ENCODE measurements at regions not wholly inside any gene's neighbourhood (a gene's known extent, or its start where the extent isn't known, plus 50 kb on each side); places are given as distances from the start of the nearest gene placed in this dataset.
"Not testable (repeated sequence)": the region's sequence is repeated elsewhere in the genome, so short reads cannot be mapped to it uniquely, and the experiment has no call there.

DNA sequence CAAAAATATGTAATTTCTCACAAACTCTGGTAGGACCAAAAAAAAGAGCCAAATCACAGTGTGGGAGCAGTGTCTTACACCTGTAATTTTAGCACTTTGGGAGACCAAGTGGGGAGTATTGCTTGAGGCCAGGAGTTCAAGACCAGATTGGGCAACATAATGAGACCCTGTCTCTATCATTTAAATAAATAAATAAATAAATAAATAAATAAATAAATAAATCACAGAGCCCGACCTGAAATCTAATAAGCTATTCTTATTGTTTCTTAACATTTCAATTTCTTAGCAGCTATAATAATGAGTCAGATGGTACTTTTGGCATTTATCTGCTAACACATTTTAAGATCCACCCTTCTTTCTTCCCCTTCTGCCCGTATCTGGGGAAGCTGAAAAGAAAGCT, 1229.6 kb downstream of the SUCLG1 start:
- DNase-seq: no peak

DNA sequence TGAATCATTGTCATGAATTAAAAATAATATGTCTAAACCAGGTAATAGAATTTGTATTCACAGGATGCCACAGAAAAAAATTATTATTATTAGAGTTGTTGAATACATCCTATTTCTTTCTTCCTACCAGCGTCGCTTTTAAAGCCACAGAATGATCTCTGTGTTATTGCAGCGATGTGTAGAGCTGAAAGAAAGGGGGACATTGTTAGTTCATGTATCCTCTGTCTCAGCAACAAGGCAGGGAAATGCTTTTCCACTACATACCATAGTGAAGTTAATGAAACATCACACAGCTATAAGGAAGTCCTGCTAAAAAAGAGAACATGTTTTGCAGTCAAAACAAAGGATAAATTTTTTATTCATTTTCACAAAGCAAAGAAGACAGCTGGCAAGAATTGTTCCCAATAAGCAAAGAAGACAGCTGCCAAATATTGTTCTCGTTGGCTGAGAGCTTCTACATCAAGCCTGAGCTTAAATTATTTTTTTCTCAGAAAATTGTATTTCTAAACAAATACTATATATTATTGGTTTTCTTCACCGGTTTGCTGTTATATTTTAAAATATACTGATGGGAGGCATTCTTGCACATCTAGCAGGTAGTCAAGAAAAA, 1234.4 kb downstream of the SUCLG1 start:
- DNase-seq: no peak

DNA sequence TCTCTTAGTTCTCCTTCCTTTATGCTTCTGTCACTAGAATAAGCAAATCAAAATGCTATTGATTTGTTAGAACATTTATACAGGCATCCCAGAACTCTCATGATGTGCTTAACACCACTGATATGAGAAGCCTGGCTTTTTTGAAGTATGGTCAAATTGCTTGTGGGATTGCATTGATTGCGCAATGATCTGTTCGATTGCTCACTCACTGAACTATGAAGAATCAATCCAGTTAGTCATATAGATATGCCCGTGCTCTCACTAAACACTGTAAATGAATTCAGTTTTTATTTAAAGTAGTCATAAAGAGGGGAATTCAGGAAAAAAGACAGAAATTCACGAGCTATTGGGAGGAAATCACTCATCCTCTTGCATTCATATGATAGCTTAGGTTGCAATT, 1237.8 kb downstream of the SUCLG1 start:
- no peak for DNase-seq

DNA sequence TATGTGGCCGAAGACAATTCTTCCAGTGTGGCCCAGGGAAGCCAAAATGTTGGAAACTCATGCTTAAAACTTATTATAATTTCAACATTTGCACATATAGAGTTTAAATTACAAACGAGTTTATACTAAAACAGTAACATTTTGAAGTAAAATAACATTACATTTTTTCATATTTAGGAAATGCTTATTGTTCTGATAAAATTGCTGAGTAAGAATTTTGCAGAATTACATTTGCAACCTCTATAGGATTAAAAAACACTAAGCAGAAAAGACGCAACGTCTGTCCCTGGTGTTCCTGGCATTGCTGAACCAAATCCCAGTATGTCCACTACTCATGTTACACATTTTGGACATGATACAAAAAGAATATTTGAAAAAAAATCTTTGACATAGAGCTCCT, 1241.2 kb downstream of the SUCLG1 start:
- DNase-seq: no peak

GRCh38 chr2:83196225-83196624, 1262.9 kb downstream of the SUCLG1 start:
- peak in 1 of 2 experiments; percentile 28 for DNase-seq

- DNase-seq: no peak
These were observed 1267.8 kb downstream of the SUCLG1 start for GRCh38 chr2:83191316-83191715.

GRCh38 chr2:83186105-83186760, 1272.8 kb downstream of the SUCLG1 start:
- no peak for DNase-seq

DNA sequence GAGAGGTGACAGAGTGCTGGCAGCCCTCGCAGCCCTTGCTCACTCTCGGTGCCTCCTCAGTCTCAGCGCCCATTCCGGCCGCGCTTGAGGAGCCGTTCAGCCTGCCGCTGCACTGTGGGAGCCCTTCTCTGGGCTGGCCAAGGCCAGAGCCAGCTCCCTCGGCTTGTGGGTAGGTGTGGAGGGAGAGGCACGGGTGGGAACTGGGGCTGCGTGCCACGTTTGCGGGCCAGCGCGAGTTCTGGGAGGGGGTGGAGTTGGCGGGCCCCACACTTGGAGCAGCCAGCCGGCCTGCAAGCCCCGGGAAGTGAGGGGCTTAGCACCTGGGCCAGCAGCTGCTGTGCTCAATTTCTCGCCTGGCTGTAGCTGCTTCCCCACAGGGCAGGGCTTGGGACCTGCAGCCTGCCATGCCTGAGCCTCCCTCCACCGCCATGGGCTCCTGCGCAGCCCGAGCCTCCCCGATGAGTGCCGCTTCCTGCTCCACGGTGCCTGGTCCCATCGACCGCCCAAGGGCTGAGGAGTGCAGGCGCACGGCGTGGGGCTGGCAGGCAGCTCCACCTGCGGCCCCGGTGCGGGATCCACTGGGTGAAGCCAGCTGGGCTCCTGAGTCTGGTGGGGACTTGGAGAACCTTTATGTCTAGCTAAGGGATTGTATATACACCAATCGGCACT, 1278.1 kb downstream of the SUCLG1 start:
- DNase-seq: not testable (repeated sequence)

DNA sequence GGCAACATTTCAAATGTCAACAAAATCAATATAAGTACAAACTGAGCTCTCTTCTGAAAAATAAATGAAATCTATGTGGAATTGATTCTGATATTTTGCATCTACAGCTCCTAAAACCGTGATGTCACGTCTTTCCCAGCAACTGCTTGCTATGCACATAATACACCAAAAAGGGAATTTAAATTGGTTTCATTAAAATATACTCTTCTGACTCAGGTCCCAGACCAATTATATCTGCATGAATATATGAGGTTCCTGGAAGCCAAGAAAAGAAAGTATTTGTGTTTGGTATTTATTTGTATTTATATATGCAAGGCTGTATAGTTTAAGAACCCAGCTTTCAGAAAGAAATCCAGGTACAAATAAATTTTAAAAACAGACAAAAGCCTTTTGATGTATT, 1282.5 kb downstream of the SUCLG1 start:
- no peak for DNase-seq

DNA sequence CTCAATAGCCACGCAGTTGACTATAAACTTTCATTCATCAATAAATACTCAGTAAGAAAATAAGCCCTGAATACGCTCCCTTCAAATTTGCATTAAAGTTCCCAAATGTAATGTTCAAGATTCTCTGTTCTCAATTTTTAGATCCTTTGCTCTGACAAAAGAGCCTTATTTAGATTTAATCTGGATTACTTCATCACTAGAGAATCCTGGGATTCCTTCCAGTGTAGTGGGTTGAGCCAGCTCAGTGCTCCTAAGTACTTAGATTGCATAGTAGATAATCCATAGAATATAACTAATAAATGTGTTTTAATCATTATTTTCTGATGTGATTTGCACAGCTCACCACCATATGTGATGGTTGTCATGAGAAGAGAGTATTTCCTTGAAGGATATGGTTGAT, 1286.2 kb downstream of the SUCLG1 start:
- DNase-seq: no peak

DNA sequence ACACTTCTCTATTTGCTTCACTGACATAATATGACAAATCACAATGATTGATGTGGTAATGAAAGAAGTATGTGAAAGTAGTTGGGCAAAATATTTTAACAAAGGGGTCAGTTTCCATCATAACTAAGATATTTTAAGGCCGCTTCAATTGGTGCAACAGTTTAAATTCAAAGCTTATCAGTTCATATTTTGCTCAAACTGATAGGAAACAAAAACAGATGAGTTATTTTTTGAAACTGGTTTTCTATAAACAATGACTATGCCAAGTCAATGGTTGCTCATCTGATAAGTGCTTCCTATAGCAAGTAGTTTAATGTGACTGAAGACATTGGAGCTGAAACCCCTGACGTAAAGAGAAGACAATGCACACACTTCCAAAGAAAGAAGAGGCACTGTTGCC, 1290.7 kb downstream of the SUCLG1 start:
- DNase-seq: no peak

DNA sequence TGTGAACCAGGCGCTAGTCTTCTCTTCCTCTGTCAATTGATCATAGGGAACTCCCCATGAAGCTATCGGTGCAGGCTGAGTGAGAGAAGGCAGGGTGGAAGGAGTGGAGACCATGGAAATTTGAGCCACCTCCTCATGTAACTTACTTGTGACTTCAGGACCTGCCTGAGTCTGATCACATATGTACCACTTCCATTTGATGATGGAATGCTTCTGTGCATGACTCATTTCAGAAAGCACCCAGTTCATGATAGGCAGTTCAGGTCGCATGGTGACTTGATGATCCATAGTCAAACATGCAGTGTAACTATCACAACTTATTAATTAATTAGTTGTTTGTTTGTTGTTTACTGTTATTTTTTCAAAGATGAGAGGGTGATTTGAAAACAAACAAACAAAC, 1296.7 kb downstream of the SUCLG1 start:
- no peak for DNase-seq

- DNase-seq: no peak
These were observed 1298.5 kb downstream of the SUCLG1 start for GRCh38 chr2:83160571-83160970.

DNA sequence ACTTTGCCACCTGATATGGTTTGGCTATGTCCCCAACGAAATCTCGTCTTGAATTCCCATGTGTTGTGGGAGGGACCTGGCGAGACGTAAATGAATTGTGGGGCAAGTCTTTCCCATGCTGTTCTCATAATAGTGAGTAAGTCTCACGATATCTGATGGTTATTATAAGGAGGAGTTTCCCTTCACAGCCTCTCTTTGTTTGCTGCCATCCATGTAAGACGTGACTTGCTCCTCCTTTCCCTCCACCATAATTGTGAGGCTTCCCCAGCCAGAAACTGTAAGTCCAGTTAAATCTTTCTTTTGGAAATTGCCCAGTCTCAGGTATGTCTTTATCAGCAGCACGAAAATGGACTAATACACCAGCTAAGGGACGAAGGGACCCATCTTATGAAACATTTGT, 1303.3 kb downstream of the SUCLG1 start:
- no peak for DNase-seq

DNA sequence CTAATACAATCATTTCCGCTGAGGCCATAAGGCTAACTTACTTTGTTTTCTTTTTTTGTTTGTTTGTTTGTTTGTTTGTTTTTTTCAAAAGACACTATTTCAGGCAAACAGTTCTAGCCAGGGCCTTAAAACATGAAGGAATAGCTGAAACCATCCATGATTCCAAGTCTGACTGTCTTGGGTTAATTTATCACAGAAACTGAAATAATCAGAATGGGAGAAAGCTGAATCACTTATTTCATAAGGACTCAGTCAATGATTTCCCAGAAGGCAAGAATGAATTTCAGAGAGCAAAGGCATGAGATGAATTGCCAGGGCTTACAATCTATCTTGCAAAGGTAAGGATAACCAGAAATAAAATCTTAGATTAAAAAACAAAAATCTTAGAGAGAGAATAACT, 1315.1 kb downstream of the SUCLG1 start:
- DNase-seq: no peak

GRCh38 chr2:83142934-83143333, 1316.1 kb downstream of the SUCLG1 start:
- no peak for DNase-seq

- DNase-seq: no peak
These were observed 1343.5 kb downstream of the SUCLG1 start for GRCh38 chr2:83115606-83116005.

DNA sequence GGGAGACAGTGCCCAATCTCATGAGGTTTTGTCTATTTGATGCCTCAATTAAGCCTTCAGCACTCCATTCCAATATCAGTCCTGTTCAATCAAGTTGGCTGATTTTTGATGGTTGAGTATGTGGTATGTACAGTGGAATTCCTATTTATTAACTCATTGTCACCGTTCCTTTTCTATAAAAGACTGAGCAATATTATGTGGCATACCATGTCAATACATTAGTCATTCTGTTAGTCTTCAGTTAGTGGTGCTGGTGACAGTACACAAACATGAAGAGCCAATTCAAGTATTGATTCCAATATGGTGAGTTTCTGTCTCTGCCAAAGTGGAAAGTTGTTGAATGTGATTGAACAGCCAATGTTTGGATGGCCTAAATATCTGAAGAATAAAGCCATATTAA, 1343.9 kb downstream of the SUCLG1 start:
- DNase-seq: no peak

GRCh38 chr2:83113953-83114352, 1345.1 kb downstream of the SUCLG1 start:
- DNase-seq: no peak

DNA sequence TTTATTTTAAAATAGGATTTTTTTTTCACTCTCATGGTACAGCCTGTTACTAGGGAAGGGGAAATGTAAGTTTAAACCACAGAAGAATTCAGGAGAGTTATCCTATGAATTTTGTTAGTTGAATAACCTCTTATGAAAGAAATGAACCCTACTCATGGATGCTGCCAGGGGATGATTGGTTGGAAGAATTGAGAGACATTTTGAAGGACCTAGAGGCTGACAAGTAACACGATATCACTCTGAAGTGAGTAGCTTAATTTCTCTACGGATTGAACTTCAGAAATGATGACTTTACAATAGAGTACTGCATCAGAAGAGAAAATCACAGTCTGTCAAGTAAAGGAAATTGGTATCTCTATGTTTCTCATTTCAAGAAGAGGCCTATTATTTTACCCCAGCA, 1346.2 kb downstream of the SUCLG1 start:
- peak in 1 of 2 experiments; percentile 15 for DNase-seq

DNA sequence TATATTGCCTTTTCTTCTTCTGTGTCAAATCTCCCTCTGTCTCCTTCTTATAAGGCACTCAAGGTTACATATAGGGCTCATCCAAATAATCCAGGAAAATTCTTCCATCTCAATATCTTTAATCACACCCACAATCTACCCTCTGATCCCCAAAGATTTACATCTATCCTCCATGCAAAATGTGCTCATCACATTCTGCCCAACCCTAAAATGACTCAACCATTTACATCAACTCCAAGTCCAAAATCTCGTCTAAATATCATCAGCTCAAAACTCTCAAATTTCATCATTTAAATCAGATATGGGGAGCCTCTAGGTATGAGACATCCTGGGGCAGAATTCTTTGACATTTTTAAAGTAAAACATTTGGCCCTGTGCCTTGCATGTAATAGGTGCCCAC, 1349.8 kb downstream of the SUCLG1 start:
- DNase-seq: no peak

- no peak for DNase-seq
These were observed 1352.2 kb downstream of the SUCLG1 start for GRCh38 chr2:83106853-83107252.

DNA sequence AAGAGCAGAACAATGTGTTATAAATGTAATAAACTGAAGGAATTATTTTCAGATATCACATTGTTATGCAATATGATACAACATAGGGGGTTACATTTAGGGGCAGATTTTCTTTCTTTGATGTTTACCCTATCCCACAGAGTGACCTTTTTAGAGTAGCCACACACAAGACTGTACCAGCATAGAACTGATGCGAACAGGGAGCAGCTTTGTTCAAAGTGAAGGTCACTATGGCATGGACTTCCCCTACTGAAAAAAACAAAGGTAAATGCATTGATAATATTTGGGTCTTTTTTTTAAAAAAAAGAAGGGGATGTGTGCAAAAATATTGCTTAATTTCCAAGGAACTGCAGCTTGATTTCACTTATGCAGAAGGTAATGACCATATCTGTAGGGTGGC, 1354.9 kb downstream of the SUCLG1 start:
- no peak for DNase-seq

GRCh38 chr2:83103613-83104012, 1355.5 kb downstream of the SUCLG1 start:
- no peak for DNase-seq

GRCh38 chr2:83089051-83089450, 1370.0 kb downstream of the SUCLG1 start:
- DNase-seq: not testable (repeated sequence)

All from NCI-H524 (cell line).